COLO829 (cell line): ENCODE measurements at regions not wholly inside any gene's neighbourhood (a gene's known extent, or its start where the extent isn't known, plus 50 kb on each side); places are given as distances from the start of the nearest gene placed in this dataset.
A peak's percentile ranks its signal among the peaks of the same experiment; 100 is the strongest.
"Not testable (repeated sequence)": the region's sequence is repeated elsewhere in the genome, so short reads cannot be mapped to it uniquely, and the experiment has no call there.

ENCODE experiments used
- DNase-seq: peaks from one replicate; pipeline ENCODE4 v3.0.0; 2012; ENCODE audit warnings: low spot score

- DNase-seq: no peak
These were observed 55.9 kb upstream of the ALB start for GRCh38 chr4:73348185-73348584.

GRCh38 chr4:73347497-73347896 lies 56.6 kb upstream of the ALB start:
- DNase-seq: no peak

GRCh38 chr4:73345399-73345975 lies 58.6 kb upstream of the ALB start:
- DNase-seq: no peak

GRCh38 chr4:73344106-73344505 lies 60.0 kb upstream of the ALB start:
- no peak for DNase-seq

- DNase-seq: no peak
These were observed 60.7 kb upstream of the ALB start for GRCh38 chr4:73343432-73343831.

GRCh38 chr4:73341454-73341853 lies 62.6 kb upstream of the ALB start:
- DNase-seq: peak; percentile 39

GRCh38 chr4:73340917-73341316 lies 63.2 kb upstream of the ALB start:
- no peak for DNase-seq

GRCh38 chr4:73335679-73336078 lies 68.4 kb upstream of the ALB start:
- no peak for DNase-seq

GRCh38 chr4:73332012-73332411 lies 72.1 kb upstream of the ALB start:
- DNase-seq: not testable (repeated sequence)

- no peak for DNase-seq
These were observed 70.7 kb upstream of the ANKRD17 start for GRCh38 chr4:73329300-73329699.

GRCh38 chr4:73325776-73326175 lies 67.2 kb upstream of the ANKRD17 start:
- not testable (repeated sequence) for DNase-seq

GRCh38 chr4:73317092-73317491 lies 58.5 kb upstream of the ANKRD17 start:
- no peak for DNase-seq

GRCh38 chr4:73315091-73315490 lies 56.5 kb upstream of the ANKRD17 start:
- DNase-seq: no peak

- no peak for DNase-seq
These were observed 54.4 kb upstream of the ANKRD17 start for GRCh38 chr4:73312967-73313366.

- peak; percentile 16 for DNase-seq
These were observed 52.8 kb upstream of the ANKRD17 start for GRCh38 chr4:73311428-73311827.

- DNase-seq: no peak
These were observed 50.6 kb upstream of the ANKRD17 start for GRCh38 chr4:73309211-73309610.
